Endodermal cell (in vitro differentiated cells): ENCODE measurements at regions not wholly inside any gene's neighbourhood (a gene's known extent, or its start where the extent isn't known, plus 50 kb on each side); places are given as distances from the start of the nearest gene placed in this dataset.

Source experiments
- DNase-seq: peaks from one replicate; pipeline ENCODE4 v3.0.0-alpha.2; 2017
- H3K27ac ChIP-seq: 2 replicates; pipeline ENCODE4 v1.5.1; 2013; ENCODE audit warnings: mild to moderate bottlenecking, low read depth, low read length, moderate library complexity
- H3K27me3 ChIP-seq: 2 replicates; pipeline ENCODE4 v1.6.1; 2013; ENCODE audit warnings: mild to moderate bottlenecking, low read length, moderate library complexity; ENCODE audit not compliant: insufficient read depth, control insufficient read depth, poor library complexity, severe bottlenecking
- H3K36me3 ChIP-seq: 2 replicates; pipeline ENCODE4 v1.7.0; 2013; ENCODE audit warnings: mild to moderate bottlenecking, low read length, moderate library complexity; ENCODE audit not compliant: control insufficient read depth, insufficient read depth
- H3K4me1 ChIP-seq: one replicate; pipeline ENCODE4 v1.7.0; 2013; ENCODE audit warnings: low read length; ENCODE audit not compliant: control insufficient read depth, insufficient read depth
- H3K4me3 ChIP-seq: 2 replicates; pipeline ENCODE4 v1.5.1; 2013; ENCODE audit warnings: mild to moderate bottlenecking, low read length, moderate library complexity
- H3K9ac ChIP-seq: 2 replicates; pipeline ENCODE4 v1.6.1; 2013; ENCODE audit warnings: mild to moderate bottlenecking, low read length, moderate library complexity; ENCODE audit not compliant: poor library complexity, severe bottlenecking; ENCODE audit errors: extremely low read depth
- H3K9me3 ChIP-seq: 2 replicates; pipeline ENCODE4 v1.6.1; 2013; ENCODE audit warnings: mild to moderate bottlenecking, low read length, moderate library complexity; ENCODE audit not compliant: control insufficient read depth
- H3K27ac Mint-ChIP-seq: 2 replicates; pipeline ENCODE4 v1.8.0; 2020; ENCODE audit warnings: mixed read lengths
- H3K27me3 Mint-ChIP-seq: 2 replicates; pipeline ENCODE4 v1.8.0; 2021; ENCODE audit warnings: mild to moderate bottlenecking, mixed read lengths; ENCODE audit not compliant: insufficient read depth
- H3K36me3 Mint-ChIP-seq: 2 replicates; pipeline ENCODE4 v1.8.0; 2020; ENCODE audit warnings: low read depth, mixed read lengths
- H3K4me1 Mint-ChIP-seq: 2 replicates; pipeline ENCODE4 v1.8.0; 2020; ENCODE audit warnings: mixed read lengths
- H3K4me3 Mint-ChIP-seq: 2 replicates; pipeline ENCODE4 v1.8.0; 2020; ENCODE audit warnings: mild to moderate bottlenecking, moderate library complexity, mixed read lengths
- H3K9me3 Mint-ChIP-seq: 2 replicates; pipeline ENCODE4 v1.8.0; 2020; ENCODE audit warnings: mild to moderate bottlenecking, mixed read lengths
- WGBS, 2 experiments: methylation state at CpG; one replicate each; pipeline versions ENCODE4 v1.1.5 to v1.1.7; 2013; ENCODE audit warnings: missing lambda C conversion rate in 2 of 2, mixed read lengths in 1 of 2; ENCODE audit not compliant: insufficient coverage in 1 of 2, insufficient read length in 1 of 2; 5-methylcytosine and 5-hydroxymethylcytosine counted together
- TF ChIP-seq, protein P1 (sequence below): fragments of 200-600 bp; sonication (generic); conservative IDR thresholded peaks from 2 replicates; pipeline ENCODE4 v1.5.0; 2021; ENCODE audit warnings: antibody characterized with exemption, mild to moderate bottlenecking

DNA sequence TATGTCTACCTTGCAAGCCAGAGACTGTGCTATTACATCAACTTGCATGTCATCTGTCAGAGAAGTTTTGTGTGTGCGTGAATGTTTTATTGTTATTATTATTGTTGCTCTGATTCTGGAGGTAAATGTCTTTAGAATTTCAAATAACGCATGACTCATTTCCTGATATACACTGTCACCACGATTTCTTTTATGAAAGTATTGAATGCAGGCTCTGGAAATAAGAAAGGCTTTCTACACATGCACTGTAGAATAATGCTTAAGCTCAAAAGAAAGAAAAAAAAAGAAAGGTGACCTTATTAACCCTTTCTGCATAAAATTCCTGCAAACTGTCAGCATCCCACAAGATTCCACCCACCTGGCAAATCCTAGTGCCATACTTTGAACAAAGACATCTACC is 632.9 kb downstream of the ZNF674 start:
- peaks cover 53% of the 10 kb centered on the region for H3K9me3 Mint-ChIP-seq
- H3K4me3 Mint-ChIP-seq, result no peak overlapping the region
- TF ChIP-seq, protein P1, sequence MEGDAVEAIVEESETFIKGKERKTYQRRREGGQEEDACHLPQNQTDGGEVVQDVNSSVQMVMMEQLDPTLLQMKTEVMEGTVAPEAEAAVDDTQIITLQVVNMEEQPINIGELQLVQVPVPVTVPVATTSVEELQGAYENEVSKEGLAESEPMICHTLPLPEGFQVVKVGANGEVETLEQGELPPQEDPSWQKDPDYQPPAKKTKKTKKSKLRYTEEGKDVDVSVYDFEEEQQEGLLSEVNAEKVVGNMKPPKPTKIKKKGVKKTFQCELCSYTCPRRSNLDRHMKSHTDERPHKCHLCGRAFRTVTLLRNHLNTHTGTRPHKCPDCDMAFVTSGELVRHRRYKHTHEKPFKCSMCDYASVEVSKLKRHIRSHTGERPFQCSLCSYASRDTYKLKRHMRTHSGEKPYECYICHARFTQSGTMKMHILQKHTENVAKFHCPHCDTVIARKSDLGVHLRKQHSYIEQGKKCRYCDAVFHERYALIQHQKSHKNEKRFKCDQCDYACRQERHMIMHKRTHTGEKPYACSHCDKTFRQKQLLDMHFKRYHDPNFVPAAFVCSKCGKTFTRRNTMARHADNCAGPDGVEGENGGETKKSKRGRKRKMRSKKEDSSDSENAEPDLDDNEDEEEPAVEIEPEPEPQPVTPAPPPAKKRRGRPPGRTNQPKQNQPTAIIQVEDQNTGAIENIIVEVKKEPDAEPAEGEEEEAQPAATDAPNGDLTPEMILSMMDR, result no peak
- no peaks in the 10 kb centered on the region for H3K9me3 ChIP-seq
- H3K36me3 ChIP-seq, result no peaks in the 10 kb centered on the region
- no peaks in the 10 kb centered on the region for H3K36me3 Mint-ChIP-seq
- H3K4me3 ChIP-seq, result no peak overlapping the region
- DNase-seq, result no peak
- H3K4me1 ChIP-seq, result no peaks in the 10 kb centered on the region
- WGBS, 2 experiments, result 93 to 100% methylated on average over 1 to 2 of the region's 3 CpGs
- H3K4me1 Mint-ChIP-seq, result peaks cover 10% of the 10 kb centered on the region
- no peak overlapping the region for H3K9ac ChIP-seq
- H3K27me3 Mint-ChIP-seq, result no peaks in the 10 kb centered on the region
- H3K27ac Mint-ChIP-seq, result no peak overlapping the region
- H3K27ac ChIP-seq, result no peak overlapping the region
- no peaks in the 10 kb centered on the region for H3K27me3 ChIP-seq

DNA sequence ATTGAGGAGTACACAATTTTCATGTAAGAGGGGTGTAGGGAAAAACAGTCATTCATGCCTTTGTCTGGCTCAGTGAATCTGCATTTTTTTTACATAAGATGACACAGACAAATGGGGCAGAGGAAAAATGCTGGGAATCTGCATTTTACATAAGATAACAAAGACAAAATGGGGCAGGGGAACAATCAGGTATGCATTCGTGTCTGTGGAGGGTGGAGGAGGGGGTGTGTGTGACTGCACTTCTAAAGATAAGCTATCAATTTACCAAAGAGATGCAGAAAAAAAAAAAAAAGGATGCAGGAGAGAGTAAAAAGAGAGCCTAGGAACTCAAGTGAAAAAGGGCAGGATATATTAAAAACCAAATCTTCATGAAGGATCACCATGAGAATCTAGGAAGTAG is 637.4 kb downstream of the ZNF674 start:
- Mint-ChIP-seq H3K9me3 (peaks cover 49% of the 10 kb centered on the region), H3K4me1 (peaks cover 31% of the 10 kb centered on the region), H3K36me3 (no peaks in the 10 kb centered on the region), H3K4me3 (peak overlapping the region; percentile 12), H3K27ac (no peak overlapping the region), H3K27me3 (no peaks in the 10 kb centered on the region)
- Histone ChIP-seq H3K27me3 (no peaks in the 10 kb centered on the region), H3K9ac (no peak overlapping the region), H3K9me3 (no peaks in the 10 kb centered on the region), H3K4me1 (peaks cover 5% of the 10 kb centered on the region), H3K36me3 (no peaks in the 10 kb centered on the region), H3K4me3 (no peak overlapping the region), H3K27ac (no peak overlapping the region)
- TF ChIP-seq, protein P1, result no peak
- DNase-seq, result no peak
- WGBS, 2 experiments, result no CpG with 5 or more reads among the region's 1 CpG

DNA sequence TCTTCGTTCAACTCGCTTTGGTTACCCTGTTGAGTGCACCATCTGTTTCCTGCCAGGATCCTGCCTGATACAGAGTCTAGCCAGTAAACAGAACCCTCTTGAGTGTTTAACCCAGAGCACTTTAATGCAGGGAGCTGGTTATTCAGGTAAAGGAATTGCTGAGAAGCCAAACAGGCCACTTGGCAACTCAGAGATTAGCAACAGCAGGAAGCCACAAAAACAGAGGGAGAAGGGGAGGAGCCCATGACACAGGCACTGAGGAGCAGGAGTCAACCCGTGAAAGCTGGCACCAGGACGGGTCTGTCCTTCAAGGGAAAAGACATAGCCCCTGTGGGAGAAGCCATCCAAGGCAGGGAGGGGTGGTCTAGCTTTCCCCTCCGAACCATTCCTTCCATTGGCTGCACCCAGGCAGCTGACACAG is 641.4 kb downstream of the ZNF674 start:
- Histone ChIP-seq H3K9ac (no peak overlapping the region), H3K27me3 (no peaks in the 10 kb centered on the region), H3K4me3 (no peak overlapping the region), H3K9me3 (no peaks in the 10 kb centered on the region), H3K36me3 (no peaks in the 10 kb centered on the region), H3K27ac (no peak overlapping the region), H3K4me1 (peaks cover 5% of the 10 kb centered on the region)
- TF ChIP-seq, protein P1, result no peak
- no peak overlapping the region for H3K4me3 Mint-ChIP-seq
- 44% methylated on average over 5 of the region's 5 CpGs; no CpG with 5 or more reads in 1 of the 2 experiments for WGBS, 2 experiments
- H3K9me3 Mint-ChIP-seq, result peaks cover 64% of the 10 kb centered on the region
- peak; percentile 80 for DNase-seq
- no peaks in the 10 kb centered on the region for H3K27me3 Mint-ChIP-seq
- no peaks in the 10 kb centered on the region for H3K36me3 Mint-ChIP-seq
- peaks cover 28% of the 10 kb centered on the region for H3K4me1 Mint-ChIP-seq
- peak overlapping the region; percentile 85 for H3K27ac Mint-ChIP-seq
